Lower leg skin (tissue), 3 donors: ENCODE measurements at regions not wholly inside any gene's neighbourhood (a gene's known extent, or its start where the extent isn't known, plus 50 kb on each side); places are given as distances from the start of the nearest gene placed in this dataset.

Source experiments
- POLR2A ChIP-seq, 2 donors: fragments of 450-650 bp; IDR thresholded peaks; one replicate each; pipeline ENCODE4 v1.6.1; 2016 to 2017; ENCODE audit warnings: antibody characterized with exemption in 2 of 2, mild to moderate bottlenecking in 1 of 2, moderate library complexity in 1 of 2
- TF ChIP-seq, protein P1 (sequence below), 3 donors: fragments of 450-650 bp; IDR thresholded peaks; one replicate each; pipeline ENCODE4 v1.5.1; 2016; ENCODE audit warnings: antibody characterized with exemption in 3 of 3, mild to moderate bottlenecking in 3 of 3, moderate library complexity in 2 of 3

DNA sequence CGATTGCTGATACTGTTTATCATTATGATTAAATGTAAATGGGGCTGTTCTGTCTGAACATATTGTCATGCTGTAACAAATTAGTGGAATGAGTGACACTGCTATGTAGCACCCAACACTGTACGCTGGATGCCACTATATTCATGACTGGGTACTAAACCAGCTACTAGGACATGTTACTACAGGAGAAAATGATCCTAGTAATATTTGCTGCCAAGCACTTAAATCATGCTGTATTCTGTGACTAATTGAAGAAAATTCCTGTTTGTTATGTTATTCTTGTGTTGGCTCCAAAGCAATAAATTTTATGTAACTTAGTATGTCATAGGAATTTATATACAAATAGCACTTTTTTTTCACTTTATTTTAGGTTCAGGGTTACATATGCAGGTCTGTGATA is 804.2 kb downstream of the CENPC start:
- TF ChIP-seq, protein P1, sequence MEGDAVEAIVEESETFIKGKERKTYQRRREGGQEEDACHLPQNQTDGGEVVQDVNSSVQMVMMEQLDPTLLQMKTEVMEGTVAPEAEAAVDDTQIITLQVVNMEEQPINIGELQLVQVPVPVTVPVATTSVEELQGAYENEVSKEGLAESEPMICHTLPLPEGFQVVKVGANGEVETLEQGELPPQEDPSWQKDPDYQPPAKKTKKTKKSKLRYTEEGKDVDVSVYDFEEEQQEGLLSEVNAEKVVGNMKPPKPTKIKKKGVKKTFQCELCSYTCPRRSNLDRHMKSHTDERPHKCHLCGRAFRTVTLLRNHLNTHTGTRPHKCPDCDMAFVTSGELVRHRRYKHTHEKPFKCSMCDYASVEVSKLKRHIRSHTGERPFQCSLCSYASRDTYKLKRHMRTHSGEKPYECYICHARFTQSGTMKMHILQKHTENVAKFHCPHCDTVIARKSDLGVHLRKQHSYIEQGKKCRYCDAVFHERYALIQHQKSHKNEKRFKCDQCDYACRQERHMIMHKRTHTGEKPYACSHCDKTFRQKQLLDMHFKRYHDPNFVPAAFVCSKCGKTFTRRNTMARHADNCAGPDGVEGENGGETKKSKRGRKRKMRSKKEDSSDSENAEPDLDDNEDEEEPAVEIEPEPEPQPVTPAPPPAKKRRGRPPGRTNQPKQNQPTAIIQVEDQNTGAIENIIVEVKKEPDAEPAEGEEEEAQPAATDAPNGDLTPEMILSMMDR (IDR thresholded peaks at IDR 0.05) = no peak
- no peak for TF ChIP-seq POLR2A (IDR thresholded peaks at IDR 0.05)
